HCT116 (cell line): ENCODE measurements at regions not wholly inside any gene's neighbourhood (a gene's known extent, or its start where the extent isn't known, plus 50 kb on each side); places are given as distances from the start of the nearest gene placed in this dataset.

ENCODE experiments used
- ATAC-seq: fragments of 200-7000 bp; cut with Tn5 transposase; 2 replicates; pipeline ENCODE4 v1.9.1; 2020; ENCODE audit warnings: mild to moderate bottlenecking, moderate library complexity
- BruUV-seq: library from RNA; stranded (reverse); fragments of 400-500 nt; replicated peaks from 2 replicates; lab custom pipeline; 2021; lab: Mats Ljungman, UMichigan
- CTCF ChIA-PET: fragments of 300-600 bp; sonication (Branson Sonifier 250); formaldehyde crosslinking; loops from one replicate; lab custom pipeline; 2021; ENCODE audit warnings: antibody characterized with exemption; lab: Charles Lee
- POLR2A ChIA-PET: fragments of 300-600, 350-600 bp; sonication (Branson Sonifier 250); formaldehyde crosslinking; loops from one replicate; lab custom pipeline; 2021; ENCODE audit warnings: antibody characterized with exemption; lab: Charles Lee
- RAD21 ChIA-PET, 2 experiments: fragments of 300-600 bp; sonication (Branson Sonifier 250); formaldehyde crosslinking; loops; one replicate each; lab custom pipeline; 2023; ENCODE audit warnings: low total read pairs in 2 of 2; ENCODE audit not compliant: uncharacterized antibody in 2 of 2, unreplicated experiment in 2 of 2, low non-redundant PET in 1 of 2; lab: Charles Lee
- DNase-seq: peaks from one replicate; pipeline ENCODE4 v3.0.0-alpha.2; 2010; ENCODE audit warnings: low read depth, low spot score
- H2AFZ ChIP-seq: fragments of 200-600 bp; shearing (Covaris generic), sonication (generic); 2 replicates; pipeline ENCODE4 v1.6.1; 2017; ENCODE audit warnings: low read depth, mixed run types, mixed read lengths, antibody characterized with exemption, low read length; ENCODE audit not compliant: poor library complexity, severe bottlenecking
- H3K27ac ChIP-seq: 2 replicates; pipeline ENCODE4 v1.5.1; 2012; ENCODE audit warnings: low read depth, low read length
- H3K27me3 ChIP-seq: fragments of 200-600 bp; sonication (generic); 2 replicates; pipeline ENCODE4 v1.6.1; 2016; ENCODE audit warnings: mixed run types, low read length, mixed read lengths; ENCODE audit not compliant: insufficient read depth
- H3K36me3 ChIP-seq, 2 experiments: fragments of 200-500 bp in 1 of 2; fragments of 200-600 bp in 1 of 2; sonication (Bioruptor generic) in 1 of 2; sonication (generic) in 1 of 2; 2 replicates each; pipeline versions ENCODE4 v1.5.1 to v1.6.1; 2014 to 2016; ENCODE audit warnings: low read length in 2 of 2, inconsistent platforms in 1 of 2, mixed read lengths in 1 of 2, mixed run types in 1 of 2; ENCODE audit not compliant: insufficient read depth in 2 of 2, control insufficient read depth in 1 of 2
- H3K4me1 ChIP-seq, 2 experiments: fragments of 200-600 bp in 1 of 2; sonication (generic) in 1 of 2; 2 replicates each; pipeline versions ENCODE4 v1.5.1 to v1.6.1; 2012 to 2017; ENCODE audit warnings: low read length in 2 of 2, inconsistent platforms in 1 of 2, mild to moderate bottlenecking in 1 of 2, mixed read lengths in 1 of 2, mixed run types in 1 of 2, moderate library complexity in 1 of 2; ENCODE audit not compliant: insufficient read depth in 2 of 2, control insufficient read depth in 1 of 2
- H3K4me2 ChIP-seq: fragments of 200-600 bp; sonication (generic); 2 replicates; pipeline ENCODE4 v1.6.1; 2017; ENCODE audit warnings: mixed run types, low read length, mixed read lengths
- H3K4me3 ChIP-seq, 2 experiments: fragments of 200-600 bp in 1 of 2; sonication (generic) in 1 of 2; replicated peaks in 1 of 2; 2 replicates each; pipeline ENCODE4 v1.5.1; 2011 to 2016; ENCODE audit warnings: low read length in 2 of 2, control low read depth in 1 of 2, low read depth in 1 of 2, mild to moderate bottlenecking in 1 of 2, mixed read lengths in 1 of 2, mixed run types in 1 of 2
- H3K79me2 ChIP-seq: fragments of 200-600 bp; sonication (generic); 2 replicates; pipeline ENCODE4 v1.6.1; 2017; ENCODE audit warnings: mild to moderate bottlenecking, mixed run types, low read length, moderate library complexity, mixed read lengths; ENCODE audit not compliant: insufficient read depth
- H3K9ac ChIP-seq: fragments of 200-600 bp; sonication (generic); 2 replicates; pipeline ENCODE4 v1.6.1; 2016; ENCODE audit warnings: low read length, mixed read lengths
- H3K9me2 ChIP-seq: fragments of 200-600 bp; sonication (generic), shearing (Covaris generic); 2 replicates; pipeline ENCODE4 v1.6.1; 2017; ENCODE audit warnings: mixed run types, mild to moderate bottlenecking, moderate library complexity; ENCODE audit not compliant: insufficient read depth
- H3K9me3 ChIP-seq, 2 experiments: fragments of 200-500 bp in 1 of 2; fragments of 200-600 bp in 1 of 2; sonication (Bioruptor generic) in 1 of 2; sonication (generic) in 1 of 2; 2 replicates each; pipeline ENCODE4 v1.6.1; 2014 to 2017; ENCODE audit warnings: low read length in 2 of 2, mixed read lengths in 2 of 2, inconsistent platforms in 1 of 2, low read depth in 1 of 2, mild to moderate bottlenecking in 1 of 2, mixed run types in 1 of 2, moderate library complexity in 1 of 2; ENCODE audit not compliant: control insufficient read depth in 1 of 2, insufficient read depth in 1 of 2
- H4K20me1 ChIP-seq: fragments of 200-600 bp; sonication (generic), shearing (Covaris generic); 2 replicates; pipeline ENCODE4 v1.6.1; 2017; ENCODE audit warnings: mixed run types, mild to moderate bottlenecking, moderate library complexity; ENCODE audit not compliant: insufficient read depth
- CBX3 ChIP-seq: IDR thresholded peaks from 2 replicates; pipeline ENCODE4 v1.6.1; 2012; ENCODE audit warnings: low read depth
- CEBPB ChIP-seq: IDR thresholded peaks from 2 replicates; pipeline ENCODE4 v1.6.1; 2012; ENCODE audit warnings: low read depth
- ELF1 ChIP-seq: IDR thresholded peaks from 2 replicates; pipeline ENCODE4 v1.6.1; 2012; ENCODE audit warnings: low read depth, borderline replicate concordance
- EZH2 ChIP-seq: fragments of 200-600 bp; sonication (generic); IDR thresholded peaks from 2 replicates; pipeline ENCODE4 v1.6.1; 2017; ENCODE audit warnings: antibody characterized with exemption, mixed run types
- EZH2phosphoT487 ChIP-seq: fragments of 200-600 bp; IDR thresholded peaks from 2 replicates; pipeline ENCODE4 v1.6.1; 2018; ENCODE audit warnings: antibody characterized with exemption, borderline replicate concordance
- FOSL1 ChIP-seq: IDR thresholded peaks from 2 replicates; pipeline ENCODE4 v1.6.1; 2012; ENCODE audit warnings: low read depth
- JUND ChIP-seq: IDR thresholded peaks from 2 replicates; pipeline ENCODE4 v1.6.1; 2012
- POLR2A ChIP-seq: IDR thresholded peaks from 2 replicates; pipeline ENCODE4 v1.7.0; 2011; ENCODE audit warnings: borderline replicate concordance; ENCODE audit not compliant: insufficient read depth, insufficient read length; ENCODE audit errors: extremely low read depth
- POLR2AphosphoS5 ChIP-seq: IDR thresholded peaks from 2 replicates; pipeline ENCODE4 v1.6.1; 2011; ENCODE audit warnings: mild to moderate bottlenecking, low read depth, low read length, moderate library complexity
- RAD21 ChIP-seq: IDR thresholded peaks from 2 replicates; pipeline ENCODE4 v1.6.1; 2012; ENCODE audit warnings: low read depth, mild to moderate bottlenecking
- SP1 ChIP-seq: IDR thresholded peaks from 2 replicates; pipeline ENCODE4 v1.6.1; 2012; ENCODE audit warnings: low read depth
- SRF ChIP-seq: IDR thresholded peaks from 2 replicates; pipeline ENCODE4 v1.6.1; 2012; ENCODE audit warnings: low read depth
- TCF7L2 ChIP-seq: IDR thresholded peaks from 2 replicates; pipeline ENCODE4 v1.7.0; 2011; ENCODE audit warnings: borderline replicate concordance, inconsistent platforms; ENCODE audit not compliant: insufficient read depth, insufficient read length; ENCODE audit errors: extremely low read depth
- YY1 ChIP-seq: IDR thresholded peaks from 2 replicates; pipeline ENCODE4 v1.6.1; 2011; ENCODE audit warnings: low read length, low read depth, moderate library complexity, mild to moderate bottlenecking; ENCODE audit not compliant: insufficient replicate concordance; ENCODE audit errors: extremely low read depth
- ZFX ChIP-seq: fragments of 450-650 bp; IDR thresholded peaks from 2 replicates; pipeline ENCODE4 v1.6.1; 2017
- ZNF274 ChIP-seq: fragments of 200-500 bp; sonication (Bioruptor generic); IDR thresholded peaks from 2 replicates; pipeline ENCODE4 v1.6.1; 2014; ENCODE audit warnings: mild to moderate bottlenecking, low read depth, low read length, inconsistent platforms
- intact Hi-C: fragments of 100-400 bp; cut with micrococcal nuclease; formaldehyde crosslinking; loops from 2 replicates; pipeline ENCODE4 v1.10.0; 2022
- TF ChIP-seq, protein P1 (sequence below): IDR thresholded peaks from 2 replicates; pipeline ENCODE4 v1.6.1; 2011; ENCODE audit warnings: mild to moderate bottlenecking, low read length, moderate library complexity; ENCODE audit not compliant: insufficient replicate concordance; ENCODE audit errors: extremely low read depth
- TF ChIP-seq, protein P2 (sequence below): IDR thresholded peaks from 2 replicates; pipeline ENCODE4 v1.6.1; 2012; ENCODE audit warnings: low read depth
- TF ChIP-seq, protein P3 (sequence below): IDR thresholded peaks from 2 replicates; pipeline ENCODE4 v1.6.1; 2012
- TF ChIP-seq, protein P4 (sequence below): IDR thresholded peaks from 2 replicates; pipeline ENCODE4 v1.6.1; 2012

DNA sequence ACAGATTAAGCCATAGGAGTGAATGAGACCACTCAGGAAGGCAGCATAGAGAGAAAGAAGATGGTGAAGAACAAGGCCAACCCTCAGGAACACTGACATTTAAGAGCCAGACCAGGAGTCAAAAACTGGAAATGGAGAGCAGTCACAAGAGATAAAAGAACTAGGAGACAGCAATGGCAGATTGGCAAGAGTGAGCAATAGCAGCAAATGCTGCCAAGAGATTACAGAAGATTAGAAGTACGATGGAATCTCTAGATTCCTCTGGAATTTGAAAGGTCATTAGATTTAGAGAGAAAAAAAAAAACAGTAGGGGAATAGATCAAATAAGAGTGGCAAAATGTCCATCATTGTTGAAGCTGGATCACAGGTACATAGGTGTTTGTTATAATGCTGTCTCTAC lies 73.4 kb upstream of the SLC44A1 start (continued):
- TF ChIP-seq ZNF274 = no peak
- no peak for TF ChIP-seq JUND
- TF ChIP-seq RAD21 = no peak
- no peak for TF ChIP-seq CBX3
- TF ChIP-seq SRF = no peak

DNA sequence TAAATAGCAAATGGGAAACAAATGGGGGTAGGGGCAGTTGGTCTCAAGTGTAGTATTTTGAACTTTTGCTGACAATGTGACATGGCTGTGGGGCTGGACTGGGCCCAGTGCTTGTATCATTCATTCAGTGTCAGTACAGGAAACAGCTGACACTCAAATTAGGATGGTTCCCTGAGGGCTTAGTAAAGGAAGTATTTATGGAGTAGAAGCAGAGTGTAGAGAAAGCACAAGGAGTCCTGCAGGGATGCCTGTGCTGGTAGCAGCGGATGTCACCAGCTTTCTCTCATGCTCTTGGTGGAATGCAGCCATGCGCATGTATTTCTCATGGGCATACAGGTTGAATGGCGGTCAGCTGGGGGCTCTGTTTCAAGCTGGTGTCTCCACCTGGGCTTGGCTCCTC lies 72.9 kb upstream of the SLC44A1 start:
- Histone ChIP-seq H4K20me1 (no peaks in the 10 kb centered on the region), H3K36me3 (no peaks in the 10 kb centered on the region), H2AFZ (no peak overlapping the region), H3K4me2 (no peak overlapping the region), H3K9me2 (0 out of 2 replicates have a peak, but pooled peaks cover 4% of the 10 kb centered on the region), H3K9ac (no peak overlapping the region), H3K9me3 (no peaks in the 10 kb centered on the region), H3K4me3 (no peak overlapping the region), H3K79me2 (no peaks in the 10 kb centered on the region), H3K27ac (no peak overlapping the region), H3K27me3 (no peaks in the 10 kb centered on the region), H3K4me1 (no peaks in the 10 kb centered on the region)
- intact Hi-C loops = no loop called here
- RAD21 ChIA-PET = no interaction called here
- ATAC-seq (no peak), DNase-seq (no peak)
- POLR2A ChIA-PET = no interaction called here
- CTCF ChIA-PET = no interaction called here
- BruUV-seq = no TSS peak
- no peak for TF ChIP-seq TCF7L2
- TF ChIP-seq FOSL1 = no peak
- no peak for TF ChIP-seq EZH2phosphoT487
- TF ChIP-seq, protein P1, sequence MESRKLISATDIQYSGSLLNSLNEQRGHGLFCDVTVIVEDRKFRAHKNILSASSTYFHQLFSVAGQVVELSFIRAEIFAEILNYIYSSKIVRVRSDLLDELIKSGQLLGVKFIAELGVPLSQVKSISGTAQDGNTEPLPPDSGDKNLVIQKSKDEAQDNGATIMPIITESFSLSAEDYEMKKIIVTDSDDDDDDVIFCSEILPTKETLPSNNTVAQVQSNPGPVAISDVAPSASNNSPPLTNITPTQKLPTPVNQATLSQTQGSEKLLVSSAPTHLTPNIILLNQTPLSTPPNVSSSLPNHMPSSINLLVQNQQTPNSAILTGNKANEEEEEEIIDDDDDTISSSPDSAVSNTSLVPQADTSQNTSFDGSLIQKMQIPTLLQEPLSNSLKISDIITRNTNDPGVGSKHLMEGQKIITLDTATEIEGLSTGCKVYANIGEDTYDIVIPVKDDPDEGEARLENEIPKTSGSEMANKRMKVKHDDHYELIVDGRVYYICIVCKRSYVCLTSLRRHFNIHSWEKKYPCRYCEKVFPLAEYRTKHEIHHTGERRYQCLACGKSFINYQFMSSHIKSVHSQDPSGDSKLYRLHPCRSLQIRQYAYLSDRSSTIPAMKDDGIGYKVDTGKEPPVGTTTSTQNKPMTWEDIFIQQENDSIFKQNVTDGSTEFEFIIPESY = no peak
- TF ChIP-seq EZH2 = no peak
- TF ChIP-seq POLR2AphosphoS5 = no peak
- TF ChIP-seq JUND = no peak
- TF ChIP-seq, protein P2, sequence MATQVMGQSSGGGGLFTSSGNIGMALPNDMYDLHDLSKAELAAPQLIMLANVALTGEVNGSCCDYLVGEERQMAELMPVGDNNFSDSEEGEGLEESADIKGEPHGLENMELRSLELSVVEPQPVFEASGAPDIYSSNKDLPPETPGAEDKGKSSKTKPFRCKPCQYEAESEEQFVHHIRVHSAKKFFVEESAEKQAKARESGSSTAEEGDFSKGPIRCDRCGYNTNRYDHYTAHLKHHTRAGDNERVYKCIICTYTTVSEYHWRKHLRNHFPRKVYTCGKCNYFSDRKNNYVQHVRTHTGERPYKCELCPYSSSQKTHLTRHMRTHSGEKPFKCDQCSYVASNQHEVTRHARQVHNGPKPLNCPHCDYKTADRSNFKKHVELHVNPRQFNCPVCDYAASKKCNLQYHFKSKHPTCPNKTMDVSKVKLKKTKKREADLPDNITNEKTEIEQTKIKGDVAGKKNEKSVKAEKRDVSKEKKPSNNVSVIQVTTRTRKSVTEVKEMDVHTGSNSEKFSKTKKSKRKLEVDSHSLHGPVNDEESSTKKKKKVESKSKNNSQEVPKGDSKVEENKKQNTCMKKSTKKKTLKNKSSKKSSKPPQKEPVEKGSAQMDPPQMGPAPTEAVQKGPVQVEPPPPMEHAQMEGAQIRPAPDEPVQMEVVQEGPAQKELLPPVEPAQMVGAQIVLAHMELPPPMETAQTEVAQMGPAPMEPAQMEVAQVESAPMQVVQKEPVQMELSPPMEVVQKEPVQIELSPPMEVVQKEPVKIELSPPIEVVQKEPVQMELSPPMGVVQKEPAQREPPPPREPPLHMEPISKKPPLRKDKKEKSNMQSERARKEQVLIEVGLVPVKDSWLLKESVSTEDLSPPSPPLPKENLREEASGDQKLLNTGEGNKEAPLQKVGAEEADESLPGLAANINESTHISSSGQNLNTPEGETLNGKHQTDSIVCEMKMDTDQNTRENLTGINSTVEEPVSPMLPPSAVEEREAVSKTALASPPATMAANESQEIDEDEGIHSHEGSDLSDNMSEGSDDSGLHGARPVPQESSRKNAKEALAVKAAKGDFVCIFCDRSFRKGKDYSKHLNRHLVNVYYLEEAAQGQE = no peak
- no peak for TF ChIP-seq SP1
- no peak for TF ChIP-seq POLR2A
- TF ChIP-seq ZFX = no peak
- TF ChIP-seq ZNF274 = no peak
- TF ChIP-seq, protein P3, sequence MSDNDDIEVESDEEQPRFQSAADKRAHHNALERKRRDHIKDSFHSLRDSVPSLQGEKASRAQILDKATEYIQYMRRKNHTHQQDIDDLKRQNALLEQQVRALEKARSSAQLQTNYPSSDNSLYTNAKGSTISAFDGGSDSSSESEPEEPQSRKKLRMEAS = no peak
- TF ChIP-seq, protein P4, sequence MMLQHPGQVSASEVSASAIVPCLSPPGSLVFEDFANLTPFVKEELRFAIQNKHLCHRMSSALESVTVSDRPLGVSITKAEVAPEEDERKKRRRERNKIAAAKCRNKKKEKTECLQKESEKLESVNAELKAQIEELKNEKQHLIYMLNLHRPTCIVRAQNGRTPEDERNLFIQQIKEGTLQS = no peak
- no peak for TF ChIP-seq ELF1
- no peak for TF ChIP-seq YY1
- no peak for TF ChIP-seq CBX3
- TF ChIP-seq SRF = no peak
- TF ChIP-seq CEBPB = no peak
